HCT116 (cell line): ENCODE measurements at regions not wholly inside any gene's neighbourhood (a gene's known extent, or its start where the extent isn't known, plus 50 kb on each side); places are given as distances from the start of the nearest gene placed in this dataset.

Experiments
- ATAC-seq: fragments of 200-7000 bp; cut with Tn5 transposase; 2 replicates; pipeline ENCODE4 v1.9.1; 2020; ENCODE audit warnings: mild to moderate bottlenecking, moderate library complexity
- BruUV-seq: library from RNA; stranded (reverse); fragments of 400-500 nt; replicated peaks from 2 replicates; lab custom pipeline; 2021; lab: Mats Ljungman, UMichigan
- CTCF ChIA-PET: fragments of 300-600 bp; sonication (Branson Sonifier 250); formaldehyde crosslinking; loops from one replicate; lab custom pipeline; 2021; ENCODE audit warnings: antibody characterized with exemption; lab: Charles Lee
- POLR2A ChIA-PET: fragments of 300-600, 350-600 bp; sonication (Branson Sonifier 250); formaldehyde crosslinking; loops from one replicate; lab custom pipeline; 2021; ENCODE audit warnings: antibody characterized with exemption; lab: Charles Lee
- RAD21 ChIA-PET, 2 experiments: fragments of 300-600 bp; sonication (Branson Sonifier 250); formaldehyde crosslinking; loops; one replicate each; lab custom pipeline; 2023; ENCODE audit warnings: low total read pairs in 2 of 2; ENCODE audit not compliant: uncharacterized antibody in 2 of 2, unreplicated experiment in 2 of 2, low non-redundant PET in 1 of 2; lab: Charles Lee
- DNase-seq: peaks from one replicate; pipeline ENCODE4 v3.0.0-alpha.2; 2010; ENCODE audit warnings: low read depth, low spot score
- H2AFZ ChIP-seq: fragments of 200-600 bp; shearing (Covaris generic), sonication (generic); 2 replicates; pipeline ENCODE4 v1.6.1; 2017; ENCODE audit warnings: low read depth, mixed run types, mixed read lengths, antibody characterized with exemption, low read length; ENCODE audit not compliant: poor library complexity, severe bottlenecking
- H3K27ac ChIP-seq: 2 replicates; pipeline ENCODE4 v1.5.1; 2012; ENCODE audit warnings: low read depth, low read length
- H3K27me3 ChIP-seq: fragments of 200-600 bp; sonication (generic); 2 replicates; pipeline ENCODE4 v1.6.1; 2016; ENCODE audit warnings: mixed run types, low read length, mixed read lengths; ENCODE audit not compliant: insufficient read depth
- H3K36me3 ChIP-seq, 2 experiments: fragments of 200-500 bp in 1 of 2; fragments of 200-600 bp in 1 of 2; sonication (Bioruptor generic) in 1 of 2; sonication (generic) in 1 of 2; 2 replicates each; pipeline versions ENCODE4 v1.5.1 to v1.6.1; 2014 to 2016; ENCODE audit warnings: low read length in 2 of 2, inconsistent platforms in 1 of 2, mixed read lengths in 1 of 2, mixed run types in 1 of 2; ENCODE audit not compliant: insufficient read depth in 2 of 2, control insufficient read depth in 1 of 2
- H3K4me1 ChIP-seq, 2 experiments: fragments of 200-600 bp in 1 of 2; sonication (generic) in 1 of 2; 2 replicates each; pipeline versions ENCODE4 v1.5.1 to v1.6.1; 2012 to 2017; ENCODE audit warnings: low read length in 2 of 2, inconsistent platforms in 1 of 2, mild to moderate bottlenecking in 1 of 2, mixed read lengths in 1 of 2, mixed run types in 1 of 2, moderate library complexity in 1 of 2; ENCODE audit not compliant: insufficient read depth in 2 of 2, control insufficient read depth in 1 of 2
- H3K4me2 ChIP-seq: fragments of 200-600 bp; sonication (generic); 2 replicates; pipeline ENCODE4 v1.6.1; 2017; ENCODE audit warnings: mixed run types, low read length, mixed read lengths
- H3K4me3 ChIP-seq, 2 experiments: fragments of 200-600 bp in 1 of 2; sonication (generic) in 1 of 2; replicated peaks in 1 of 2; 2 replicates each; pipeline ENCODE4 v1.5.1; 2011 to 2016; ENCODE audit warnings: low read length in 2 of 2, control low read depth in 1 of 2, low read depth in 1 of 2, mild to moderate bottlenecking in 1 of 2, mixed read lengths in 1 of 2, mixed run types in 1 of 2
- H3K79me2 ChIP-seq: fragments of 200-600 bp; sonication (generic); 2 replicates; pipeline ENCODE4 v1.6.1; 2017; ENCODE audit warnings: mild to moderate bottlenecking, mixed run types, low read length, moderate library complexity, mixed read lengths; ENCODE audit not compliant: insufficient read depth
- H3K9ac ChIP-seq: fragments of 200-600 bp; sonication (generic); 2 replicates; pipeline ENCODE4 v1.6.1; 2016; ENCODE audit warnings: low read length, mixed read lengths
- H3K9me2 ChIP-seq: fragments of 200-600 bp; sonication (generic), shearing (Covaris generic); 2 replicates; pipeline ENCODE4 v1.6.1; 2017; ENCODE audit warnings: mixed run types, mild to moderate bottlenecking, moderate library complexity; ENCODE audit not compliant: insufficient read depth
- H3K9me3 ChIP-seq, 2 experiments: fragments of 200-500 bp in 1 of 2; fragments of 200-600 bp in 1 of 2; sonication (Bioruptor generic) in 1 of 2; sonication (generic) in 1 of 2; 2 replicates each; pipeline ENCODE4 v1.6.1; 2014 to 2017; ENCODE audit warnings: low read length in 2 of 2, mixed read lengths in 2 of 2, inconsistent platforms in 1 of 2, low read depth in 1 of 2, mild to moderate bottlenecking in 1 of 2, mixed run types in 1 of 2, moderate library complexity in 1 of 2; ENCODE audit not compliant: control insufficient read depth in 1 of 2, insufficient read depth in 1 of 2
- H4K20me1 ChIP-seq: fragments of 200-600 bp; sonication (generic), shearing (Covaris generic); 2 replicates; pipeline ENCODE4 v1.6.1; 2017; ENCODE audit warnings: mixed run types, mild to moderate bottlenecking, moderate library complexity; ENCODE audit not compliant: insufficient read depth
- CBX3 ChIP-seq: IDR thresholded peaks from 2 replicates; pipeline ENCODE4 v1.6.1; 2012; ENCODE audit warnings: low read depth
- CEBPB ChIP-seq: IDR thresholded peaks from 2 replicates; pipeline ENCODE4 v1.6.1; 2012; ENCODE audit warnings: low read depth
- ELF1 ChIP-seq: IDR thresholded peaks from 2 replicates; pipeline ENCODE4 v1.6.1; 2012; ENCODE audit warnings: low read depth, borderline replicate concordance
- POLR2A ChIP-seq: IDR thresholded peaks from 2 replicates; pipeline ENCODE4 v1.7.0; 2011; ENCODE audit warnings: borderline replicate concordance; ENCODE audit not compliant: insufficient read depth, insufficient read length; ENCODE audit errors: extremely low read depth
- SIN3A ChIP-seq: IDR thresholded peaks from 2 replicates; pipeline ENCODE4 v1.6.1; 2012; ENCODE audit warnings: low read depth
- SRF ChIP-seq: IDR thresholded peaks from 2 replicates; pipeline ENCODE4 v1.6.1; 2012; ENCODE audit warnings: low read depth
- YY1 ChIP-seq: IDR thresholded peaks from 2 replicates; pipeline ENCODE4 v1.6.1; 2011; ENCODE audit warnings: low read length, low read depth, moderate library complexity, mild to moderate bottlenecking; ENCODE audit not compliant: insufficient replicate concordance; ENCODE audit errors: extremely low read depth
- intact Hi-C: fragments of 100-400 bp; cut with micrococcal nuclease; formaldehyde crosslinking; loops from 2 replicates; pipeline ENCODE4 v1.10.0; 2022
- TF ChIP-seq, protein P1 (sequence below): IDR thresholded peaks from 2 replicates; pipeline ENCODE4 v1.6.1; 2012
- TF ChIP-seq, protein P2 (sequence below), 3 experiments: fragments of 200-600 bp in 1 of 3; sonication (generic) in 1 of 3; IDR thresholded peaks in 2 of 3; conservative IDR thresholded peaks in 1 of 3; 2 replicates each; pipeline ENCODE4 v1.5.1; 2012 to 2017; ENCODE audit warnings: low read depth in 2 of 3, low read length in 2 of 3, antibody characterized with exemption in 1 of 3, borderline replicate concordance in 1 of 3, control low read depth in 1 of 3, mild to moderate bottlenecking in 1 of 3, mixed read lengths in 1 of 3, mixed run types in 1 of 3, moderate library complexity in 1 of 3; ENCODE audit not compliant: insufficient read depth in 1 of 3

DNA sequence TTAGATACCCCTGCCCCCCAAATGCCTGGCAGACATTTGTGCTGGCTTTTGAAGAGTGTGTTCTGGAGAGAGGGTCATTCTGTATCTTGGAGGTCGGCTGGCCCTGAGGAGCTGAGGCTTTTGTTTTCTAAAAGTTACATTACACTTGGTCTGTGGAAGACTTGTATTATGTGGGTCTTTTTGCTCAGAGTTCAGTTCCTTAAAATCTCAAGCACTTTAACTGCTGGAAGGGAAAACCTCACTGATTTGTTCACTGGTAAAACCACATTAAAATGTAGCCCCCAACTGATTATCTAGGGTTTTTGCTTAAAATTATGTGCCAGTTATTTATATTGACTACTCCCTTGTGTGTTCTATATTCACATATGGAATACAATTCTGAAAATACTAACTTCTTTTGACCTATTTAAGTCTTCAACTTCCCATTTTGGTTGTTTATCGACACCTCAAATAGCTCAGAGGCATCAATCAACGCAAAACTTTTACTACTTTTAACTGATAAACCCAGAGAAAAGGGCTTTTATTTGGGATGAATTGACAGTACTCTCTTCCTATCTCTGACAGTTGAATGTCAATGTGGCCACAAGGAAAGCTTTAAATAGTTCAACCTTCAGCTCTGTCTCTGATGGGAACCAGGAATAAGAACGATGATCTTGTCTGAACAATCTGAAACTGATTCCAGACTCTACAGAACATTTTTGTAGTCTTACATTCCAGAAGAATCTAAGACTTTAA, 54.0 kb upstream of the MAP3K1 start:
- H3K4me1 ChIP-seq, result peaks cover 0 to 7% of the 10 kb centered on the region in 2 experiments; a peak in 1 of 4 replicates
- H3K4me2 ChIP-seq, result no peak overlapping the region
- no TSS peak for BruUV-seq
- H3K27me3 ChIP-seq, result no peaks in the 10 kb centered on the region
- no peaks in the 10 kb centered on the region for H3K9me3 ChIP-seq
- ChIA-PET POLR2A (no interaction called here), RAD21 (no interaction called here), CTCF (no interaction called here)
- H4K20me1 ChIP-seq, result no peaks in the 10 kb centered on the region
- no peak overlapping the region for H3K27ac ChIP-seq
- H3K36me3 ChIP-seq, result no peaks in the 10 kb centered on the region
- TF ChIP-seq YY1 (no peak), CEBPB (no peak), POLR2A (no peak), CBX3 (no peak), SRF (no peak), ELF1 (no peak), SIN3A (no peak)
- TF ChIP-seq, protein P1, sequence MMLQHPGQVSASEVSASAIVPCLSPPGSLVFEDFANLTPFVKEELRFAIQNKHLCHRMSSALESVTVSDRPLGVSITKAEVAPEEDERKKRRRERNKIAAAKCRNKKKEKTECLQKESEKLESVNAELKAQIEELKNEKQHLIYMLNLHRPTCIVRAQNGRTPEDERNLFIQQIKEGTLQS, result no peak
- TF ChIP-seq, protein P2, sequence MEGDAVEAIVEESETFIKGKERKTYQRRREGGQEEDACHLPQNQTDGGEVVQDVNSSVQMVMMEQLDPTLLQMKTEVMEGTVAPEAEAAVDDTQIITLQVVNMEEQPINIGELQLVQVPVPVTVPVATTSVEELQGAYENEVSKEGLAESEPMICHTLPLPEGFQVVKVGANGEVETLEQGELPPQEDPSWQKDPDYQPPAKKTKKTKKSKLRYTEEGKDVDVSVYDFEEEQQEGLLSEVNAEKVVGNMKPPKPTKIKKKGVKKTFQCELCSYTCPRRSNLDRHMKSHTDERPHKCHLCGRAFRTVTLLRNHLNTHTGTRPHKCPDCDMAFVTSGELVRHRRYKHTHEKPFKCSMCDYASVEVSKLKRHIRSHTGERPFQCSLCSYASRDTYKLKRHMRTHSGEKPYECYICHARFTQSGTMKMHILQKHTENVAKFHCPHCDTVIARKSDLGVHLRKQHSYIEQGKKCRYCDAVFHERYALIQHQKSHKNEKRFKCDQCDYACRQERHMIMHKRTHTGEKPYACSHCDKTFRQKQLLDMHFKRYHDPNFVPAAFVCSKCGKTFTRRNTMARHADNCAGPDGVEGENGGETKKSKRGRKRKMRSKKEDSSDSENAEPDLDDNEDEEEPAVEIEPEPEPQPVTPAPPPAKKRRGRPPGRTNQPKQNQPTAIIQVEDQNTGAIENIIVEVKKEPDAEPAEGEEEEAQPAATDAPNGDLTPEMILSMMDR (IDR thresholded peaks at IDR 0.05 in 2 of 3, conservative IDR thresholded peaks at IDR 0.05 in 1 of 3; ENCODE audit: borderline replicate concordance in 1 of 3, insufficient read depth in 1 of 3, low read depth in 2 of 3, low read length in 2 of 3), result no peak
- H3K9me2 ChIP-seq, result no peaks in the 10 kb centered on the region
- DNase-seq (no peak), ATAC-seq (no peak)
- no peak overlapping the region for H3K4me3 ChIP-seq
- no peak overlapping the region for H3K9ac ChIP-seq
- intact Hi-C loops, result no loop called here
- H2AFZ ChIP-seq, result no peak overlapping the region
- H3K79me2 ChIP-seq, result no peaks in the 10 kb centered on the region
